NCI-H2196 treated with DMSO at 0.1 percent for 48 hours (cell line): ENCODE measurements at regions not wholly inside any gene's neighbourhood (a gene's known extent, or its start where the extent isn't known, plus 50 kb on each side); places are given as distances from the start of the nearest gene placed in this dataset.
"Not testable (repeated sequence)": the region's sequence is repeated elsewhere in the genome, so short reads cannot be mapped to it uniquely, and the experiment has no call there.

ENCODE experiments used
- DNase-seq: peaks from one replicate; lab custom pipeline; 2025; ENCODE audit not compliant: unreplicated experiment; lab: John Stamatoyannopoulos, UW

DNA sequence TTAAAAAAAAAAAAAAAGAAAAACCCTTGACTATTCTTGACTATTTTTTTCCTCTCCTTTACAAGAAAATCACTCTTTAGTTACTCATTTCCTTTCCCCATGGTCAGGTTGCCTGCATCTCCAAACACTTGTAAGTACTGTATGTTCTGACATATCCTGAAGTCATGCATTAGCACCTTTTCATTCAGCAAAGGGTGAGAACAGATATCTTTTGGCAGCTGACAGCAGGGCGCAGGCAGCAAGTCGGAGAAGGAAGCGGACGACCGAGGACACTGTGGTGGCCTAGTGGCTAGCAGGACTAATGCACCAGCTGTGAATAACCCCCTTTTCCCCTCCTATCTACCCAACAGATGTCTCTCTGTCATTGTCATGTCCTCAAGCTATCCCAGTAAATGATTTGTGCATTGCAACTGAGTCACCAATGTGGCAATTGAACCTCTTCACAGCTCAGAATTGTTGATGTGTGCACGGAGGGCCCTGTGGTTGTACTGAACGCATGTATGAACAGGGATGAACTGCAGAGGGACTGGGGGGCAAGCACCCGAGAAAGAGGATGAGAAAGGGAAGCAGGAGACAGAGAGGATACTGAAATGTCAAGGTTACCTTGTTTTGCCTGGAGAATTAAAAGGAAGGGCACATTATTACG is 996.0 kb upstream of the ARRDC3 start:
- DNase-seq, result no peak

- DNase-seq, result no peak
Observed at GRCh38 chr5:92374859-92375258, 991.7 kb upstream of the ARRDC3 start.

DNA sequence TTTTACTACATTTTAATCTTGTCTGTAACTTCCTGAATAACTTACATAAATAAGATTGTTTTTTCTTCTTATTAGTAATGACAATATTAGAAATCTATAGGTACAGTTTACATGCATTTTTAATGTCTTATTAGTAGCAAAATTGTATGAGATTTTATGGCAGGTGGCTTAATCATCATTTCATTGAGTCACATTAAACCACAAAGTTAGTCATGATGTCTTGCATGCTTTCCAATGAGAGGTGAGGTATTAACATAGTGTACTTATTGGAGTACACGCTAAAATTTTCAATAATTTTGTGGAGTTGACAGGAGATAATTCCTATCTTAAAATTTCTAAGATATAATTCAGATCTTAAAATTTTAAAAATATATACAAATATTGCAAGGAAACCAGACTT is 989.6 kb upstream of the ARRDC3 start:
- DNase-seq, result no peak

GRCh38 chr5:92371889-92372235 is 988.7 kb upstream of the ARRDC3 start:
- DNase-seq, result no peak

DNA sequence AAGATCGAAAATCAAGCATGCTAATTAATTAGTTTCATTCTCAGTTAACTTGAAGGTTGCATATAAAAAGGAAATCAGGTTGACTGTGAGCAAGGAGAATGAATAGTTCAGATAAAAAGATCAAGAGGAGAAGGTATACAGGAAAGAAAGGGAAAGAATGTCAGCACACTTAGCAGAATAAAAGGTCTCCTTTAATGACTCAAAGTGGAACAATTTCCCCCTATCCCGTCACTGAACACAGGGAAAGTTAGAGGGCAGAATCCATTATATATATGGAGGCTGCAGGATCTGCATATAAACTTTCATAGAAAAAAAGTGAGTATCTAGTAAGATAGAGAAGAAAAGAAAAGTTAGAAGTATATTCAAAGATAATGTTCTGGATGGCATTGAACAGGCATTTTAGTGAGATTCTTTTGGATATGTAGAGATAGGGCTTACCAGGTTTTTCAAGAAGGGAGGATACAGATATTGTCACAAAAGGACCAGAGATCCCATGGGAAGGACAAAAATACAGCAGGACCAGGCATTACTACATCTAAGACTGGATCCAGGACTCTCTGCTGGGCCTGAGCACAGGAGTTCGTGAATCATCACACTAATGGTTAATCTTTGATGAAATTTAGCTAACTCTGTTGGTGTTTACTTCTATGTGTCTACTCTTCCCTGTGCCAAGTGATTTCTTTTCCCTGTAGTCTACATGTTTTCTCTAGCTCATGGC is 988.2 kb upstream of the ARRDC3 start:
- no peak for DNase-seq

GRCh38 chr5:92370032-92370431 is 986.9 kb upstream of the ARRDC3 start:
- no peak for DNase-seq

- DNase-seq, result no peak
Observed at GRCh38 chr5:92369587-92369986, 986.5 kb upstream of the ARRDC3 start.

- DNase-seq, result no peak
Observed at GRCh38 chr5:92364986-92365550, 982.0 kb upstream of the ARRDC3 start.

- no peak for DNase-seq
Observed at GRCh38 chr5:92353107-92354030, 970.3 kb upstream of the ARRDC3 start.

DNA sequence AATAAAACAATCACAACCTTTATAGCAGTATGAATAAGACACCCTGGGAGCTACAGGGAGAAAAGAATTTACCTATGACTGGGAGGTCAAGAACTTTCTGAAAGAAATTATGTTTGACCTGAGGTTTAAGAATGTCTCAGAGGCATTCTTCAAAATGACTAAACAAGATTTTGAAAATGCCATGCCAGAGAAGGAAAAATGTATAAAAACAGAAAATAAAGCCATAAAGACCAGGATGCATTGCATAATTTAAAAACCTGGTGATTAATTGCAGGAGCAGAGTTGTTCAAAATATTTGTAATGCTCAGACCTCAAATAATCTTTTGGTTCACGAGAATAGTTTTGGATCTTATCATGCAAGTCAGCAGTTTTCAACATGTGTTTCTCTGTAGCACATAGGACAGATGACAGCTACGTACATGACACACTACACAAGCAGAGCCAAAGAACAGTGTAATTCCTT is 954.7 kb upstream of the ARRDC3 start:
- DNase-seq, result no peak

DNA sequence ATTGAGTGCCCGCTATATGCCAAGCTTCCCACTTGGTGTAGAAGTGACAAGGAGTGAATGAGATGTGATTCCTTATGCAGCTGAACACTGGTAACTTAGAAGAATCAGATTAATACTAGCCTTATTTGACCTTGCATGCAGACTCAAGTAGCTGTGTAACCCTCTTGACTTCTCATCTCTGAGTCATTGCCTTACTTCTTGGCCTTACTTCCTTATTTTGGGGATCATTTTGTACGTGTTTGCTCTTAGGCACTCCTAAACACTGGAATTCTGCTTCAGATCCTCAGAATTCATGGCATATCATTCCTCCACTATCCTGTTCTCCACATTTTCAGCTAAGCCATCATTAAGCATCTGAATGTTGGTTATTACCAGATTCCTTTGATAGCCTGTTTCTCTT is 948.9 kb upstream of the ARRDC3 start:
- no peak for DNase-seq

- no peak for DNase-seq
Observed at GRCh38 chr5:92330365-92330764, 947.2 kb upstream of the ARRDC3 start.

DNA sequence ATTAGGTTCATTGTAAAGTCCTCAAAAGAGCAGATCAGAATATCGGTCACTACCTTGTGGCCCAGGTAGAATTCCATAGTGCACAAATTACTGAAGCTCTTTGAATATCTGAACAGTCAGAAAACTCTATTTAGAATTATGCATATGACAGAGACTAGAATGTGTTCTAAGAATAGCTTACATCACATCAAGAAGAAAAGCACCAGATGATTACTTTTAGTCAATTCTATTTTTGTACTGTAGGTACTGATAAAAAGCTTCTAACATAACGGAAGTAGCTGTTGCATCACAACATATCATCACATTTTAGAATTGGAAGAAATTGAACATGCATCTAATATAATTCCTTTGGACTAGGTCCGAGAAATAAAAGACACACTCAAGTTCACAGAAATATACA is 946.6 kb upstream of the ARRDC3 start:
- no peak for DNase-seq

- DNase-seq, result no peak
Observed at GRCh38 chr5:92328584-92329259, 945.6 kb upstream of the ARRDC3 start.

DNA sequence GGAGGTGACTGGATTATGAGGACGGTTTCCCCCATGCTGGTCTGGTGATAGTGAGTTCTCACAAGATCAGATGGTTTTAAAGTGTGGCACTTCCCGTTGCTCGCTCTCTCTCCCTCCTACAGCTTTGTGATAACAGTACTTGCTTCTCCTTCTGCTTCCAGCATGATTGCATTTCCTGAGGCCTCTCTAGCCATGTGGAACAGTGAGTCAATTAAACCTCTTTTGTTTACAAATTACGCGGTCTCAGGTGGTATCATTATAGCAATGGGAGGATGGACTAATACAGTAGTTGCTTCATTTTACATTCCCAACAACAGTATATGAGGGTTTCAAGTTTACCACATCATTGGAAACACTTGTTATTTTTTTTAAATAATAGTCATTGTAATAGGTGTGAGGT is 937.3 kb upstream of the ARRDC3 start:
- no peak for DNase-seq

DNA sequence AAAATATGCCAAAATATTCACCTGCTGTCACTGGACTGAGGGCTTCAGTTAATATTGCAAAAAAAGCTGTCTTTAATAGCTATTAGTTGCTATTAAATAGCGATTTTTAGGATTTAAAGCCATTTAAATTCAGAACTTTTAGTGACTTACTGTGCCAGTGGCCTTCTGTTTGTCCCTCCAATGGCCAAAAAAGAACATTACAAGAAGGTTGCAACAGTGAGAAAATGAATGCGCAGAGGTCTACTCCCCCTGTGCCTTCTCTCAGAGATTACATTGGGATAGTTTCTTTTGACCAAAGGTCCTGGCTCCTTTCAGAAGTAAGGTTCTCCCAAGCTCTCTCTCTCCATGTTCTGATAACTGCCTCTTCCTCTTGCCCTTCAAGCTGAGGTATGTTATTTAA is 930.3 kb upstream of the ARRDC3 start:
- DNase-seq, result no peak

DNA sequence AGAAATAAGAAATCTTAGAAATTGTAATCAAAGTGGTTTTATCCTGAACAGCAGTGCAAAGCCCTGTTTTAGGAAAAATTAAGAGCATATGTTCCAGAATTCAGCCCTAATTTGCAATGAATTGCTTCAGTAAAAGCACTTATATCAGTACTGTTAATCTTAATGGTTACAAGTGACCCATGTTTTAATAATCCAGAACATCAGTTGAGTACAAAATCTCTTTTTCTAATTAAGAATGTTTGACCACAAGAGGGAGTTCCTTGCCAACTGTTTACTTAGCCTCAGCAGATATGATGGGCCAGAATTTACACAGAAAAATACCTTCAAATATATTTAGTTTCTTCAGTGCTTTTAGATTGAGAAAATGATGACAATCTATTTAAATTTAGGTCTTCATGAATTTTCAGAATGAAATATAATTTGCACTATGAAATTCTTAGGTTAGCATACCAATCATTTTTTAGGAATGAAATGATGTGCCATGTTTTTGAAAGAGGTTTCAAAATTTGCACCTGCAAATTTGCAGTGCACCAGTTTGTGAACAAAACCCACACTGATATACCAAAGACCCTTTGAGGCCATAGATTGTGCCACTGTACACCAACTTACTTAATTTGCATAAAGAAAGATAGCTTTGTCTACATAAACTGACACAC is 926.3 kb upstream of the ARRDC3 start:
- DNase-seq, result no peak

GRCh38 chr5:92308679-92309078 is 925.6 kb upstream of the ARRDC3 start:
- no peak for DNase-seq

DNA sequence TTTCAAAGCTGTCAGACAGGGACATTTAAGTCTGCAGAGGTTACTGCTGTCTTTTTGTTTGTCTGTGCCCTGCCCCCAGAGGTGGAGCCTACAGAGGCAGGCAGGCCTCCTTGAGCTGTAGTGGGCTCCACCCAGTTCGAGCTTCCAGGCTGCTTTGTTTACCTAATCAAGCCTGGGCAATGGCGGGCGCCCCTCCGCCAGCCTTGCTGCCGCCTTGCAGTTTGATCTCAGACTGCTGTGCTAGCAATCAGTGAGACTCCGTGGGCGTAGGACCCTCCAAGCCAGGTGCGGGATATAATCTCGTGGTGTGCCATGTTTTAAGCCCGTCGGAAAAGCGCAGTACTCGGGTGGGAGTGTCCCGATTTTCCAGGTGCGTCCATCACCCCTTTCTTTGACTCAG is 919.2 kb upstream of the ARRDC3 start:
- DNase-seq, result not testable (repeated sequence)

DNA sequence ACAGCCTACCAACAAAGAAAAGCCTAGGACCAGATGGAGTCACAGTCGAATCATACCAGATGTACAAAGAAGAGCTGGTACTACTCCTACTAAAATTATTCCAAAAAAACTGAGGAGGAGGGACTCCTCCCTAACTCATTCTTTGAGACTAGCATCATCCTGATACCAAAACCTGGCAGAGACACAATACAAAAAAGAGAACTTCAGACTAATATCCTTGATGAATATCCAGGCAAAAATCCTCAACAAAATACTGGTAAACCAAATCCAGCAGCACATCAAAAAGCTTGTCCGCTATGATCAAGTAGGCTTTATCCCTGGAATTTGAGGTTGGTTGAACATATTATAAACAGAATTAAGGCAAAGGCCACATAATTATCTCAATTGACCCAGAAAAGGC is 900.4 kb upstream of the ARRDC3 start:
- DNase-seq, result no peak
